ENCODE measurements at regions not wholly inside any gene's neighbourhood (a gene's known extent, or its start where the extent isn't known, plus 50 kb on each side); places are given as distances from the start of the nearest gene placed in this dataset.

DNA sequence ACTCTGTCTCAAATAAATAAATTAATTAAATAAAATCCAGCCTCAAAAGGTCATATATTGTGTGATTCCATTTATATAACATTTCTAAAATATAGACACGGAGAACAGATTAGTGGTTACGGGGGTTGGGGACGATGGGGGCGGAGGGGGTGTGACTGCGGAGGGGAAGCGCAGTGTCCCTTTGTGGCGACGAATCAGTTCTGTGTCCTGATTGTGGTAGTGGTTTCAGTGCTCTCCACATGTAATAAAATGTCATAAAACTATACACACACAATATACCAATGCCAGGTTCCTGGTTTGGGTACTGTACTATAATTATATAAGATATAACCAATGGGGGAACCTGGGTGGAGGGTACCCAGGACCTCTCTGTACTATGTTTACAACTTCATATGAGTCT lies 186.4 kb downstream of the ANAPC1 start:
- Histone ChIP-seq H4K8ac (replicated peaks; ENCODE audit: insufficient read length, low read depth, low read length) (no peak overlapping the region), H3K79me2 (ENCODE audit: insufficient read depth, low read length) (no peaks in the 10 kb centered on the region), H3K27ac (ENCODE audit: insufficient read length, low read depth, low read length) (no peak overlapping the region), H2BK20ac (ENCODE audit: low read depth, low read length, poor library complexity, severe bottlenecking) (no peak overlapping the region), H3K9me3 (ENCODE audit: control insufficient read depth, low read depth, low read length) (no peaks in the 10 kb centered on the region), H4K5ac (ENCODE audit: insufficient read length, low read depth, low read length) (no peak overlapping the region), H3K9ac (ENCODE audit: extremely low read depth, insufficient read length, low read length) (no peak overlapping the region), H3T11ph (ENCODE audit: low read length) (no peak overlapping the region), H3K79me1 (ENCODE audit: insufficient read depth, low read depth, low read length, poor library complexity, severe bottlenecking) (no peaks in the 10 kb centered on the region), H3K23me2 (ENCODE audit: insufficient read length, low read depth, low read length, poor library complexity, severe bottlenecking) (no peaks in the 10 kb centered on the region), H3K23ac (ENCODE audit: insufficient read length, low read depth, low read length) (no peak overlapping the region), H3K56ac (ENCODE audit: insufficient read length, low read depth, low read length) (no peak overlapping the region), H2AFZ (ENCODE audit: low read length) (no peak overlapping the region), H2BK15ac (ENCODE audit: low read depth, low read length) (no peak overlapping the region), H3K27me3 (ENCODE audit: insufficient read depth, low read length) (no peaks in the 10 kb centered on the region), H3K18ac (ENCODE audit: insufficient read length, low read depth, low read length) (no peak overlapping the region), H2BK5ac (ENCODE audit: insufficient read length, low read length) (no peak overlapping the region), H2BK12ac (ENCODE audit: insufficient read length, low read depth, low read length) (no peak overlapping the region), H3K4me1 (ENCODE audit: insufficient read depth, low read length) (peaks cover 2% of the 10 kb centered on the region; the same call in 1 of the 2 replicates), H4K20me1 (ENCODE audit: control insufficient read depth, insufficient read depth, insufficient read length) (no peaks in the 10 kb centered on the region), H3K4ac (ENCODE audit: low read depth, low read length) (no peak overlapping the region), H2AK5ac (ENCODE audit: insufficient read length, low read length) (no peak overlapping the region), H4K91ac (ENCODE audit: insufficient read length, low read depth, low read length) (no peak overlapping the region), H2BK120ac (ENCODE audit: low read depth, low read length, poor library complexity, severe bottlenecking) (no peak overlapping the region), H3K4me2 (ENCODE audit: insufficient read depth, insufficient read length, low read length) (no peak overlapping the region), H3K14ac (ENCODE audit: insufficient read depth, low read length) (no peak overlapping the region)
- peaks cover 25 to 26% of the 10 kb centered on the region in 2 experiments for H3K4me1 Mint-ChIP-seq
- H3K4me3 Mint-ChIP-seq, result no peak overlapping the region
- no peaks in the 10 kb centered on the region; the same call in 1 of the 2 replicates for H3K27me3 Mint-ChIP-seq (ENCODE audit: low read depth)
- no peak for TF ChIP-seq CTCF (conservative IDR thresholded peaks at IDR 0.05)
- H3K9me3 Mint-ChIP-seq, result peaks cover 11 to 14% of the 10 kb centered on the region in 2 experiments
- no peak for DNase-seq
- no peak overlapping the region for H3K27ac Mint-ChIP-seq
- no CpG with 5 or more reads among the region's 8 CpGs for WGBS (ENCODE audit: extremely low coverage, insufficient read length, low lambda C conversion rate)
- H3K36me3 Mint-ChIP-seq (ENCODE audit: insufficient read depth in 1 of 3, low read depth in 3 of 3), result peaks cover 5 to 32% (median 6%) of the 10 kb centered on the region in 3 experiments; a peak in 6 of 7 replicates

All from H9 (cell line).